SK-N-SH (cell line): ENCODE measurements at regions not wholly inside any gene's neighbourhood (a gene's known extent, or its start where the extent isn't known, plus 50 kb on each side); places are given as distances from the start of the nearest gene placed in this dataset.

Experiments
- CTCF ChIA-PET: fragments of 300-600, 350-600 bp; formaldehyde crosslinking; extraction: SDS; loops from one replicate; lab custom pipeline; 2021; lab: Yijun Ruan, JAX
- POLR2A ChIA-PET: fragments of 350-600 bp; sonication (Branson Sonifier 250); formaldehyde crosslinking; extraction: SDS; loops from one replicate; lab custom pipeline; 2020; ENCODE audit warnings: antibody characterized with exemption, inconsistent platforms; lab: Yijun Ruan, JAX
- DNase-seq: peaks from one replicate; pipeline ENCODE4 v3.0.0; 2012
- H2AFZ ChIP-seq: fragments of 200-600 bp; sonication (generic); 2 replicates; pipeline ENCODE4 v1.8.1; 2016; ENCODE audit warnings: antibody characterized with exemption, mild to moderate bottlenecking, low read depth
- H3F3A ChIP-seq: fragments of 200-600 bp; sonication (generic); replicated peaks from 2 replicates; pipeline ENCODE3; 2016; ENCODE audit warnings: antibody characterized with exemption, mild to moderate bottlenecking; ENCODE audit not compliant: insufficient read depth
- H3K27ac ChIP-seq, 2 experiments: fragments of 200-500 bp in 1 of 2; fragments of 200-600 bp in 1 of 2; sonication (Bioruptor generic) in 1 of 2; sonication (generic), shearing (Covaris generic) in 1 of 2; 2 replicates each; pipeline versions ENCODE4 v1.5.1 to v1.6.1; 2014 to 2016; ENCODE audit warnings: low read depth in 2 of 2, inconsistent platforms in 1 of 2, low read length in 1 of 2, mild to moderate bottlenecking in 1 of 2, mixed read lengths in 1 of 2
- H3K27me3 ChIP-seq: fragments of 200-600 bp; sonication (generic), shearing (Covaris generic); 2 replicates; pipeline ENCODE4 v1.6.1; 2016; ENCODE audit warnings: mixed run types; ENCODE audit not compliant: insufficient read depth
- H3K36me3 ChIP-seq, 2 experiments: fragments of 200-500 bp in 1 of 2; fragments of 200-600 bp in 1 of 2; sonication (Bioruptor generic) in 1 of 2; sonication (generic) in 1 of 2; replicated peaks in 1 of 2; 2 replicates each; pipeline versions ENCODE3 to v1.5.1; 2014 to 2016; ENCODE audit warnings: low read length in 1 of 2, mild to moderate bottlenecking in 1 of 2; ENCODE audit not compliant: insufficient read depth in 2 of 2, control insufficient read depth in 1 of 2
- H3K4me1 ChIP-seq, 2 experiments: fragments of 200-500 bp in 1 of 2; fragments of 200-600 bp in 1 of 2; sonication (Bioruptor generic) in 1 of 2; sonication (generic), shearing (Covaris generic) in 1 of 2; 2 replicates each; pipeline versions ENCODE4 v1.5.1 to v1.6.1; 2014 to 2016; ENCODE audit warnings: low read depth in 1 of 2, low read length in 1 of 2, mixed run types in 1 of 2; ENCODE audit not compliant: insufficient read depth in 2 of 2, control insufficient read depth in 1 of 2
- H3K4me2 ChIP-seq: fragments of 200-600 bp; sonication (generic), shearing (Covaris generic); 2 replicates; pipeline ENCODE4 v1.6.1; 2017; ENCODE audit warnings: mixed run types
- H3K4me3 ChIP-seq, 2 experiments: fragments of 200-500 bp in 1 of 2; fragments of 200-600 bp in 1 of 2; sonication (Bioruptor generic) in 1 of 2; sonication (generic), shearing (Covaris generic) in 1 of 2; 2 replicates each; pipeline versions ENCODE4 v1.5.1 to v1.8.1; 2014 to 2016; ENCODE audit warnings: low read depth in 2 of 2, inconsistent platforms in 1 of 2, low read length in 1 of 2, mild to moderate bottlenecking in 1 of 2, mixed read lengths in 1 of 2, moderate library complexity in 1 of 2
- H3K79me2 ChIP-seq: fragments of 200-600 bp; sonication (generic); 2 replicates; pipeline ENCODE4 v1.8.1; 2017; ENCODE audit warnings: mild to moderate bottlenecking; ENCODE audit not compliant: insufficient read depth
- H3K9ac ChIP-seq: fragments of 200-600 bp; sonication (generic); 2 replicates; pipeline ENCODE4 v1.6.1; 2017; ENCODE audit warnings: mixed run types
- H3K9me2 ChIP-seq: fragments of 200-600 bp; sonication (generic); 2 replicates; pipeline ENCODE4 v1.6.1; 2017; ENCODE audit warnings: mixed run types
- H3K9me3 ChIP-seq: fragments of 200-600 bp; sonication (generic); 2 replicates; pipeline ENCODE4 v1.6.1; 2017; ENCODE audit warnings: mixed run types, mild to moderate bottlenecking, moderate library complexity
- H4K20me1 ChIP-seq: fragments of 200-600 bp; sonication (generic); 2 replicates; pipeline ENCODE4 v1.6.1; 2017; ENCODE audit warnings: mild to moderate bottlenecking, mixed run types; ENCODE audit not compliant: insufficient read depth
- ELF1 ChIP-seq: IDR thresholded peaks from 2 replicates; pipeline ENCODE4 v1.4.0; 2012
- FOSL2 ChIP-seq: IDR thresholded peaks from 2 replicates; pipeline ENCODE4 v1.4.0; 2012; ENCODE audit warnings: low read depth, mild to moderate bottlenecking, moderate library complexity, borderline replicate concordance
- GABPA ChIP-seq: IDR thresholded peaks from 2 replicates; pipeline ENCODE4 v1.4.0; 2012; ENCODE audit warnings: low read depth, mild to moderate bottlenecking
- JUND ChIP-seq: IDR thresholded peaks from 2 replicates; pipeline ENCODE4 v1.4.0; 2012
- MAX ChIP-seq: IDR thresholded peaks from 2 replicates; pipeline ENCODE4 v1.4.0; 2012; ENCODE audit warnings: low read depth
- MEF2A ChIP-seq: IDR thresholded peaks from 2 replicates; pipeline ENCODE4 v1.4.0; 2012; ENCODE audit warnings: low read depth, borderline replicate concordance
- MXI1 ChIP-seq: IDR thresholded peaks from 2 replicates; pipeline ENCODE4 v1.6.1; 2012; ENCODE audit warnings: mild to moderate bottlenecking, low read depth, low read length, improper control_type of control experiment
- NRF1 ChIP-seq: IDR thresholded peaks from 2 replicates; pipeline ENCODE4 v1.6.1; 2012; ENCODE audit warnings: low read depth, mild to moderate bottlenecking, low read length
- PBX3 ChIP-seq: IDR thresholded peaks from 2 replicates; pipeline ENCODE4; 2012
- POLR2AphosphoS5 ChIP-seq: IDR thresholded peaks from 2 replicates; pipeline ENCODE4 v1.6.1; 2012; ENCODE audit warnings: low read depth, low read length
- RAD21 ChIP-seq: IDR thresholded peaks from 2 replicates; pipeline ENCODE4 v1.6.1; 2012; ENCODE audit warnings: mild to moderate bottlenecking, low read length
- REST ChIP-seq: IDR thresholded peaks from 2 replicates; pipeline ENCODE4 v1.6.1; 2012; ENCODE audit warnings: mild to moderate bottlenecking, low read depth, low read length, moderate library complexity
- RFX5 ChIP-seq: IDR thresholded peaks from 2 replicates; pipeline ENCODE4 v1.6.1; 2012; ENCODE audit warnings: mild to moderate bottlenecking, improper control_type of control experiment, low read length
- SMC3 ChIP-seq: IDR thresholded peaks from 2 replicates; pipeline ENCODE4 v1.6.1; 2012; ENCODE audit warnings: low read depth, low read length, improper control_type of control experiment
- TAF1 ChIP-seq: IDR thresholded peaks from 2 replicates; pipeline ENCODE4 v1.6.1; 2012; ENCODE audit warnings: low read depth, mild to moderate bottlenecking, low read length, moderate library complexity, borderline replicate concordance
- USF1 ChIP-seq: IDR thresholded peaks from 2 replicates; pipeline ENCODE4 v1.4.0; 2012; ENCODE audit warnings: low read depth, borderline replicate concordance
- YY1 ChIP-seq: IDR thresholded peaks from 2 replicates; pipeline ENCODE4 v1.4.0; 2012; ENCODE audit warnings: low read depth, mild to moderate bottlenecking
- ZBTB33 ChIP-seq: IDR thresholded peaks from 2 replicates; pipeline ENCODE4 v1.4.0; 2012; ENCODE audit warnings: low read depth, borderline replicate concordance
- WGBS: methylation state at CpG from one replicate; pipeline ENCODE4 v1.1.6; 2017; ENCODE audit warnings: low lambda C conversion rate; 5-methylcytosine and 5-hydroxymethylcytosine counted together

GRCh38 chr10:84798312-84798711, 469.9 kb downstream of the CCSER2 start:
- no peak overlapping the region for H3K4me2 ChIP-seq
- H3K79me2 ChIP-seq, result no peaks in the 10 kb centered on the region
- no peak for TF ChIP-seq PBX3
- TF ChIP-seq YY1, result no peak
- TF ChIP-seq RFX5, result no peak
- no peak for TF ChIP-seq MXI1
- TF ChIP-seq ZBTB33, result no peak
- TF ChIP-seq USF1, result no peak
- no peak for TF ChIP-seq NRF1
- TF ChIP-seq MAX, result no peak
- TF ChIP-seq ELF1, result no peak
- TF ChIP-seq FOSL2, result no peak
- TF ChIP-seq SMC3, result no peak
- no peak for TF ChIP-seq JUND
- TF ChIP-seq POLR2AphosphoS5, result no peak
- TF ChIP-seq GABPA, result no peak
- TF ChIP-seq MEF2A, result no peak
- no peak for TF ChIP-seq REST
- TF ChIP-seq RAD21, result no peak
- no peak for TF ChIP-seq TAF1
- H3K4me3 ChIP-seq, result no peak overlapping the region
- DNase-seq, result no peak
- no peaks in the 10 kb centered on the region for H3K27me3 ChIP-seq
- no peak overlapping the region for H3K27ac ChIP-seq
- H2AFZ ChIP-seq, result no peak overlapping the region
- 26% methylated on average over 5 of the region's 5 CpGs for WGBS
- H3K36me3 ChIP-seq, result no peaks in the 10 kb centered on the region
- H3F3A ChIP-seq, result no peaks in the 10 kb centered on the region
- no peak overlapping the region for H3K9ac ChIP-seq
- H3K4me1 ChIP-seq, result no peaks in the 10 kb centered on the region; a peak in 1 of 4 replicates
- POLR2A ChIA-PET, result no interaction called here
- H3K9me2 ChIP-seq, result no peaks in the 10 kb centered on the region
- H4K20me1 ChIP-seq, result no peaks in the 10 kb centered on the region
- 0 out of 2 replicates have a peak, but pooled peaks cover 8% of the 10 kb centered on the region for H3K9me3 ChIP-seq
- CTCF ChIA-PET, result interaction anchor here (0.9 to 2.1 kb wide), 2 partner anchors 10 to 15 kb away, joined by 3 to 6 read pairs; no protein-coding TSS in a partner anchor
